ENCODE measurements at regions not wholly inside any gene's neighbourhood (a gene's known extent, or its start where the extent isn't known, plus 50 kb on each side); places are given as distances from the start of the nearest gene placed in this dataset.
"Not testable (repeated sequence)": the region's sequence is repeated elsewhere in the genome, so short reads cannot be mapped to it uniquely, and the experiment has no call there.

DNA sequence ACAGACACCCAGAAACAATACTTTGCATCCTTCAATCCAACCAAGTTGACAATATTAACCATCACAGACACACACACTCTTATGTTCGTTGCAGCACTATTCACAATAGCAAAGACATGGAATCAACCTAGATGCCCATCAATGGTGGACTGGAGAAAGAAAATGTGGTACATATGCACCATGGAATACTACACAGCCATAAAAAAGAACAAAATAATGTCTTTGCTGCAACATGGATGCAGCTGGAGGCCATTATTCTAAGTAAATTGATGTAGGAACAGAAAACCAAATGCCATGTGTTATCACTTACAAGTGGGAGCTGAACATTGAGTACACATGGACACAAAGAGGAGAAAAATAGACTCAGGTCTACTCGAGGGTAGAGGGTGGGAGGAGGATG lies 102.2 kb upstream of the KRAS start:
- TF ChIP-seq, protein P1, sequence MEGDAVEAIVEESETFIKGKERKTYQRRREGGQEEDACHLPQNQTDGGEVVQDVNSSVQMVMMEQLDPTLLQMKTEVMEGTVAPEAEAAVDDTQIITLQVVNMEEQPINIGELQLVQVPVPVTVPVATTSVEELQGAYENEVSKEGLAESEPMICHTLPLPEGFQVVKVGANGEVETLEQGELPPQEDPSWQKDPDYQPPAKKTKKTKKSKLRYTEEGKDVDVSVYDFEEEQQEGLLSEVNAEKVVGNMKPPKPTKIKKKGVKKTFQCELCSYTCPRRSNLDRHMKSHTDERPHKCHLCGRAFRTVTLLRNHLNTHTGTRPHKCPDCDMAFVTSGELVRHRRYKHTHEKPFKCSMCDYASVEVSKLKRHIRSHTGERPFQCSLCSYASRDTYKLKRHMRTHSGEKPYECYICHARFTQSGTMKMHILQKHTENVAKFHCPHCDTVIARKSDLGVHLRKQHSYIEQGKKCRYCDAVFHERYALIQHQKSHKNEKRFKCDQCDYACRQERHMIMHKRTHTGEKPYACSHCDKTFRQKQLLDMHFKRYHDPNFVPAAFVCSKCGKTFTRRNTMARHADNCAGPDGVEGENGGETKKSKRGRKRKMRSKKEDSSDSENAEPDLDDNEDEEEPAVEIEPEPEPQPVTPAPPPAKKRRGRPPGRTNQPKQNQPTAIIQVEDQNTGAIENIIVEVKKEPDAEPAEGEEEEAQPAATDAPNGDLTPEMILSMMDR (conservative IDR thresholded peaks at IDR 0.05; ENCODE audit: low read length) = not testable (repeated sequence)
- not testable (repeated sequence) for TF ChIP-seq EZH2phosphoT487 (IDR thresholded peaks at IDR 0.05; ENCODE audit: borderline replicate concordance)
